HFF-Myc (cell line): ENCODE measurements at regions not wholly inside any gene's neighbourhood (a gene's known extent, or its start where the extent isn't known, plus 50 kb on each side); places are given as distances from the start of the nearest gene placed in this dataset.

Source experiments
- DNase-seq: peaks from one replicate; pipeline ENCODE4 v3.0.0-alpha.2; 2011; ENCODE audit warnings: low read depth; ENCODE audit errors: extremely low read depth
- H3K4me3 ChIP-seq: replicated peaks from 2 replicates; pipeline ENCODE4 v1.5.1; 2011; ENCODE audit warnings: low read depth, mild to moderate bottlenecking, control low read depth, low read length
- CTCF ChIP-seq: IDR thresholded peaks from 2 replicates; pipeline ENCODE4 v1.5.1; 2012; ENCODE audit warnings: mild to moderate bottlenecking, low read depth, low read length, control low read depth; ENCODE audit errors: missing control alignments

GRCh38 chr3:72549761-72550581 lies 298.3 kb downstream of the SHQ1 start:
- TF ChIP-seq CTCF = no peak
- H3K4me3 ChIP-seq = no peak overlapping the region
- DNase-seq = no peak

GRCh38 chr3:72548981-72549380 lies 299.3 kb downstream of the SHQ1 start:
- no peak for TF ChIP-seq CTCF
- no peak for DNase-seq
- H3K4me3 ChIP-seq = no peak overlapping the region

- DNase-seq = no peak
- H3K4me3 ChIP-seq = no peak overlapping the region
- TF ChIP-seq CTCF = no peak
These were observed 299.8 kb downstream of the SHQ1 start for GRCh38 chr3:72548461-72548860.

- DNase-seq = no peak
- no peak overlapping the region for H3K4me3 ChIP-seq
- no peak for TF ChIP-seq CTCF
These were observed 301.1 kb downstream of the SHQ1 start for GRCh38 chr3:72547183-72547582.

- no peak overlapping the region for H3K4me3 ChIP-seq
- no peak for TF ChIP-seq CTCF
- no peak for DNase-seq
These were observed 304.0 kb downstream of the SHQ1 start for GRCh38 chr3:72544239-72544638.

- no peak overlapping the region for H3K4me3 ChIP-seq
- DNase-seq = no peak
- TF ChIP-seq CTCF = no peak
These were observed 305.0 kb downstream of the SHQ1 start for GRCh38 chr3:72543246-72543645.

- H3K4me3 ChIP-seq = no peak overlapping the region
- no peak for TF ChIP-seq CTCF
- DNase-seq = no peak
These were observed 305.5 kb downstream of the SHQ1 start for GRCh38 chr3:72542781-72543180.
